AML-193 (cell line): ENCODE measurements at regions not wholly inside any gene's neighbourhood (a gene's known extent, or its start where the extent isn't known, plus 50 kb on each side); places are given as distances from the start of the nearest gene placed in this dataset.
"Not testable (repeated sequence)": the region's sequence is repeated elsewhere in the genome, so short reads cannot be mapped to it uniquely, and the experiment has no call there.

ENCODE experiments used
- DNase-seq, 2 experiments: peaks; one replicate each; lab custom pipeline; 2025; lab: John Stamatoyannopoulos, UW

- no peak for DNase-seq
Measured at GRCh38 chr4:124890522-124890921, 178.0 kb upstream of the ANKRD50 start.

- no peak for DNase-seq
Measured at GRCh38 chr4:124887739-124888138, 175.2 kb upstream of the ANKRD50 start.

GRCh38 chr4:124884316-124884715 is 171.8 kb upstream of the ANKRD50 start:
- DNase-seq, result no peak

- DNase-seq, result no peak
Measured at GRCh38 chr4:124883632-124884031, 171.1 kb upstream of the ANKRD50 start.

- no peak for DNase-seq
Measured at GRCh38 chr4:124879195-124879594, 166.7 kb upstream of the ANKRD50 start.

- no peak for DNase-seq
Measured at GRCh38 chr4:124874172-124874450, 161.6 kb upstream of the ANKRD50 start.

- no peak for DNase-seq
Measured at GRCh38 chr4:124873361-124874171, 161.0 kb upstream of the ANKRD50 start.

- no peak for DNase-seq
Measured at GRCh38 chr4:124872659-124873058, 160.1 kb upstream of the ANKRD50 start.

- no peak for DNase-seq
Measured at GRCh38 chr4:124869961-124870495, 157.5 kb upstream of the ANKRD50 start.

GRCh38 chr4:124868495-124868894 is 156.0 kb upstream of the ANKRD50 start:
- no peak for DNase-seq

GRCh38 chr4:124867536-124867935 is 155.0 kb upstream of the ANKRD50 start:
- DNase-seq, result no peak

- no peak for DNase-seq
Measured at GRCh38 chr4:124866301-124866700, 153.8 kb upstream of the ANKRD50 start.

- no peak for DNase-seq
Measured at GRCh38 chr4:124863040-124863545, 150.6 kb upstream of the ANKRD50 start.

GRCh38 chr4:124862261-124862660 is 149.7 kb upstream of the ANKRD50 start:
- no peak for DNase-seq

- no peak for DNase-seq
Measured at GRCh38 chr4:124861761-124862160, 149.2 kb upstream of the ANKRD50 start.

GRCh38 chr4:124854968-124855367 is 142.4 kb upstream of the ANKRD50 start:
- no peak for DNase-seq

GRCh38 chr4:124851741-124852140 is 139.2 kb upstream of the ANKRD50 start:
- DNase-seq, result no peak

GRCh38 chr4:124846306-124846705 is 133.8 kb upstream of the ANKRD50 start:
- no peak for DNase-seq

GRCh38 chr4:124839786-124840390 is 127.4 kb upstream of the ANKRD50 start:
- DNase-seq, result no peak

- DNase-seq, result no peak
Measured at GRCh38 chr4:124833831-124834505, 121.4 kb upstream of the ANKRD50 start.

- DNase-seq, result no peak
Measured at GRCh38 chr4:124828382-124828781, 115.8 kb upstream of the ANKRD50 start.

GRCh38 chr4:124817531-124817930 is 105.0 kb upstream of the ANKRD50 start:
- no peak for DNase-seq

GRCh38 chr4:124812203-124812602 is 99.7 kb upstream of the ANKRD50 start:
- DNase-seq, result not testable (repeated sequence)
